Stimulated activated CD4-positive, alpha-beta T cell treated with anti-CD3 and anti-CD28 coated beads, Interleukin-4, amount 100 ng/mL, for 4 hours (primary cell): ENCODE measurements at regions not wholly inside any gene's neighbourhood (a gene's known extent, or its start where the extent isn't known, plus 50 kb on each side); places are given as distances from the start of the nearest gene placed in this dataset.
"Not testable (repeated sequence)": the region's sequence is repeated elsewhere in the genome, so short reads cannot be mapped to it uniquely, and the experiment has no call there.

Source experiments
- DNase-seq, 2 experiments: peaks; one replicate each; pipeline ENCODE4 v3.0.0-alpha.2; 2020

GRCh38 chr2:215742021-215742420 lies 271.3 kb downstream of the MREG start:
- DNase-seq: no peak

DNA sequence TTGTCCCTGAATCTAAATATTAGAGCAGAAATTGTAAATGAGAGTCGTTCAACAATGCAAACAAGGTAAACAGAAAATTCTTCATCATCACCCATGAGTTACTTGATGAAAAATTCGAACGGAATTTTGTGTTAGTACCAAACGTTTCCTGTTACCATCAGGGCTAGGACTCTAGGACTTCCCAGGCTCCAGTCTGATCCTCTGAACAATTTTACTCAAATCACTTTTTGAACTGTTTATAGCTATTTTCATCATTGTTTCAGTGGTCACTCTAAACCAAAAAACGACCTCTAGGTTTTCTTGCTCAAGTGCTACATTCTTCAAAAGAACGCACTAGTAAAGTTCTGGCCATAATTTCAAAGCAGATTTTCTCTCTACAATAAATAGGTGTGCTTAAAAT lies 273.3 kb downstream of the MREG start:
- no peak for DNase-seq

DNA sequence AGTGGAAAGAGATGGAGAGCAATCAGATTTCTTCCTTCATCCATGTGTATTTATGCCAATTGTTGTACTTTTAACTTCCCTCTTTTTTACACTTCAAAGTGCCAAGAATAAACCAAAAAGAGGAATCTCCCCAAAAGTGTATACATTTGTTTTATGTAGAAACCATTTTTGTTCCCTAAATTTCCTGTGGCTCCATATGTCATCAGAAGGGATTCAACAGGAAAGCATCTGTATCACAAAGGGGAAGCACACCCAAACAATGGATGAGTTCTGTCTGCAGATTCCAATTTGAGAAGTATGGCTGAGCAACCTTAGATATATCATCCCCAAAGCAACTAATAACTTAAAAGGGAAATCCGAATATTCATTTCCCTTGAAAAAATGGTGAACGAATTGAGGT lies 275.0 kb downstream of the MREG start:
- no peak for DNase-seq

- DNase-seq: no peak
These were observed 275.9 kb downstream of the MREG start for GRCh38 chr2:215737477-215737876.

DNA sequence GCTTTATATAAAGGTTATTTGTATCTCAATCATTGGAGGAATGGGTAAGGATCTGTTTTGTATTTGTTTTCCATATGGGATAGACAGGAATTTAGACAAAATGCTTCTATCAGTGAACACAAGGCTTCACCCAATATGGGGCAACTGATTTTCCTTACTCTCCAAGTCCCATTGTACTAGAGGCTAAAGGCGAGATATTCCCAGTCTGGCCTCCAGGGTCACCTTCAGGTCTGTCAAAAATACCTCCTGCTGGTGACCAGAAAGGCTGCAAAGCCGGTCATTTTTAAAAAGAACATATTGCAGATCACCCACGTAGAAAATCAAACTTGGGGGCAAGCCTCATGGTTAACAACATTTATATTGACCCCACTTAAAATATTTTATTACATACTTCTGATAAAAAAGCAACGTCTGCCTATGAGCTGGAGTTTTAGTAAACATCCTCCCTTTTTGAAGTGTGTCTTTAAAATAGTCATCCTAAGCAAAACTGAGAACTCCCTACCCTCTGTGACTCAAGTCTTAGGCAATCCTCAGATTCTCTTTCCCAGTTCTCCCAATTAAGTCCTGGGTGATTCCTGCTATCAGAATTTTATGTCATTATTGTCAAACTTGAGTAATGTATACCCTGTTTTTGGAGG lies 276.6 kb downstream of the MREG start:
- DNase-seq: no peak

- DNase-seq: no peak
These were observed 282.2 kb downstream of the MREG start for GRCh38 chr2:215731108-215731658.

GRCh38 chr2:215729985-215730620 lies 283.2 kb downstream of the MREG start:
- no peak for DNase-seq

DNA sequence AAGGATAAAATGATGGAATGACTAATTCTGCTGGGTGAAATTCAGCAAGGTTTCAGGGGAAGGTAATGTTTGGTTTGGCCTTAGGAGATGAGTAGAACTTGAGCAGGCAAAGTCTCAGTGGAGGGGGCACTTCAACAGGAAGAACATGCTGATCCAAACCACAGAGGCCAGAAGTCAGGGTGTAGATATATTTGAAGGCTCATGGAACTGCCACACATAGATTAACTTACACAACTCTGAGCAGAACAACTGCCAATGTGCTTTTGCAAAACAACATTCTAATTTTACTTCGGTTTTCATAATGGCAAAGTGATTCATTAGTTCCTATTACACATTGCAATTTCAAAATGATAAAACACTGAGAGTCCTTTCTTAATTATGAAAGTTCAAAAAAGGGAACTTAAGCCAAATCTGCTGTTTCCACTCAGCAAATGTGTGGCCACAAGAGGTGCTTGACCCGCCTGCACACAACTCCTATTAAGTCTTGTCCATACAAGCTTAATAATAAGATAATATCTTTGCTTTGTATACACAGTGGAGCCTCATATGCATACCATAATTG lies 284.8 kb downstream of the MREG start:
- no peak for DNase-seq

DNA sequence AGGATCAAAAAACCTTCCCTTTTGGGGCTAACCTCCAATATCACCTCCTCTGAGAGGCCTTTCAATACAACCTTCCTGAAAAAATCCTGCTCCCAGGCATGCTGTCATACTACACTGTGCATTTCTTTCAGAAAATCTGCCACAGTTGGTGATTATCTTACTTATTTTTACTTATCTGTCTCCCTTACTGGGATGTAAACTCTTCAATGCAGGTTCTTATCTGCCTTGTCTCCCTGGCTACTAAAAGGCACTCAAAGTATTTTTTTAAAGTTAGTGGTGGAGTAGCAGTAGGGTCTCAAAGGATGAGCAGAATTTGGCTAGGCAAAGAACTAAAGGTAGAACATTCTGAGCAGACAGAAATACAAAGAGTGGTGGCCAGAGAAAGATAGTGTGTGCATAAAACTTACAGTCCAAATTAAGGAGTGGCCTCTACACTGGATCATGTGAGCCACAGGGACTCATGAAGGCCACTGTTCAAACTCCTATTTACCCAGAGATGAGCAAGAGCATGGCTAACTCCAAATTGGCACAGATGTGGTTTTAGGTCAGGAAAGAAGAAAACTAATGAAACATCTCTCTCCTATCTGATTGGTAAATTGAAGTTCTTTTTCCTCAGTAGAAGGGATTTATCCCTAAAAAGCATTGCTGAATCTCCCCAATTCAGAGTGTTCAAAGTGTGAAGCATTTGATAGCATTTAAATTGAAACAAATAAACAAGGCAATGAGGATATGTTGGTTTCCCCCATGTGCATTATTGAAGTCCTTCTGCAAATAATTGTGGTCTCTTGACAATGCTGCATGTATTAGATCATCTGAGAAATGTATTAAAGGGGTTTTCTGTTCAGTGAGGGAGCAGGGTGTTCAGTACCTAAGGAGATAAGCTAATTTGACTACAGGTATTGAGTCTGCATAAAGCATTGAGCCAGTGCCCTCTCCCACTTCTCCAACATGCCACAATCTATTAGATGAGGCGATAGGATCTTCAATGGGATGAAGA lies 285.5 kb downstream of the MREG start:
- no peak for DNase-seq

GRCh38 chr2:215726070-215726469 lies 287.3 kb downstream of the MREG start:
- no peak for DNase-seq

DNA sequence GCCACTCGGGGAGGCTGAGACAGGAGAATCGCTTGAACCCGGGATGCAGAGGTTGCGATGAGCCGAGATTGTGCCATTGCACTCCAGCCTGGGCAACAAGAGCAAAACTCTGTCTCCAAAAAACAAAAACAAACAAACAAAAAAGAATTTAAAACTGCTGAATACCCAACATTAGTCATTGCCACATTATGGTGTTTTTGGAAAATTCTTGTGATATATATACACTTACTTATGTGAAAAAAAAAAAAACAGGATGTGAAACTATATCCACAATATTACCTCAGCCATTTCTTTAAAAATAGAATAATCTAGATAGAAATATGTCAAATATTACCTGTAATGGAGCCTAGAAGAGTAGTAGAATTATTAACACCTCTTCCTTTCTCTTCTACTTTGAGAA lies 288.3 kb upstream of the FN1 start:
- no peak for DNase-seq

DNA sequence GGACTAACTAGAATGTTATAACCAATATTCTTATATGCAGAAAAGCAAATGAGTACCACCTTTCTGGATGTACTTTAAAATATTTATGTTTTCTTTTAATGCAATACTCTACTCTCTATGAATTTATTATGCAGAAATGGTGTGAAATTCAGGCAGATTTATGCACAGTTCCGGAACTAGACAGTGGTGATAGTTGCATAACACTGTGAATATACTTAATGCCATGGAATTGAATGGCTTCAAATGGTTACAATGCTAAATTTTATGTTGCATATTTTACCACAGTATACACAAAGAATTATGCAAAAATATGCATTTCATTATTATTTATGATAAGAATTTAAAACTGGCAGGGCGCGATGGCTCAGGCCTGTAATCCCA lies 287.8 kb upstream of the FN1 start:
- no peak for DNase-seq

GRCh38 chr2:215722986-215723630 lies 287.2 kb upstream of the FN1 start:
- DNase-seq: no peak

GRCh38 chr2:215722125-215722524 lies 286.3 kb upstream of the FN1 start:
- no peak for DNase-seq

GRCh38 chr2:215721515-215721914 lies 285.6 kb upstream of the FN1 start:
- not testable (repeated sequence) for DNase-seq

DNA sequence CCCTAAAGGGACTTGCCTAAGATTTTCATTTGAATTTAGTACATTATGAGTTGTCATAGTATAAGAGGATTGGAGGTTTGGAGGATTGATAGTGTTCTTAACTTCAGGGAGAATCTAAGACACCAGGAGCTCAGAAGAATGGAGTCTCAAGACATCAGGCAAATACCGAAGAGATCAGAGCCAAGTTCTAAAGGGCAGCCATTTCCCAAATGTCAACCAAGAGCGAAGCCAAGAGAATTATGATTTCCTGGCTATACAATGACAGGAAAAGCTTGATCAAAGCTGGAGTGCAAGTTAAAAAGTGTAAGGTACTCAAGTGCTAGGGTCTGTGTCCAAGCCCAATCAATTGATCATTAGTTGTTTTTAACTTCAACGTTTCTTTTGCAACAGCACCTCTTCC lies 283.0 kb upstream of the FN1 start:
- no peak for DNase-seq

DNA sequence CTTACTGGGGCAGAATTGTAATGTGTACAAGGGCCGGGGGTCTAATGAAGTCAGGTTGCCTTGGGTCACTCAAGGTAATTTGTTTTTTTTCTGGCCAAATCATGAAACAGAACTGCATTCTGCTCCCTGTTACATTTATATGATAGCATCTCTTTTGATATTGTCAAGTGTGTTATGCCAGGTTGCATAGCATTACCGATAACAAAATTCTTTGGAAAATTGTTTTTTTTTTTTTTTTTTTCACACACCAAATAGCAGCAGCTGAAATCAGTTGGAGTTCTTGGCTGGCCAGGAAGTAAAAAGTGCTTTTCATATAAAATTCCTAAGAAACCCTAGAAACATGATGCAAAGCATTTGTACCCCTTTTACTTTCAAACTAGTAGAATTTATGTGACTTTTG lies 282.6 kb upstream of the FN1 start:
- no peak for DNase-seq

DNA sequence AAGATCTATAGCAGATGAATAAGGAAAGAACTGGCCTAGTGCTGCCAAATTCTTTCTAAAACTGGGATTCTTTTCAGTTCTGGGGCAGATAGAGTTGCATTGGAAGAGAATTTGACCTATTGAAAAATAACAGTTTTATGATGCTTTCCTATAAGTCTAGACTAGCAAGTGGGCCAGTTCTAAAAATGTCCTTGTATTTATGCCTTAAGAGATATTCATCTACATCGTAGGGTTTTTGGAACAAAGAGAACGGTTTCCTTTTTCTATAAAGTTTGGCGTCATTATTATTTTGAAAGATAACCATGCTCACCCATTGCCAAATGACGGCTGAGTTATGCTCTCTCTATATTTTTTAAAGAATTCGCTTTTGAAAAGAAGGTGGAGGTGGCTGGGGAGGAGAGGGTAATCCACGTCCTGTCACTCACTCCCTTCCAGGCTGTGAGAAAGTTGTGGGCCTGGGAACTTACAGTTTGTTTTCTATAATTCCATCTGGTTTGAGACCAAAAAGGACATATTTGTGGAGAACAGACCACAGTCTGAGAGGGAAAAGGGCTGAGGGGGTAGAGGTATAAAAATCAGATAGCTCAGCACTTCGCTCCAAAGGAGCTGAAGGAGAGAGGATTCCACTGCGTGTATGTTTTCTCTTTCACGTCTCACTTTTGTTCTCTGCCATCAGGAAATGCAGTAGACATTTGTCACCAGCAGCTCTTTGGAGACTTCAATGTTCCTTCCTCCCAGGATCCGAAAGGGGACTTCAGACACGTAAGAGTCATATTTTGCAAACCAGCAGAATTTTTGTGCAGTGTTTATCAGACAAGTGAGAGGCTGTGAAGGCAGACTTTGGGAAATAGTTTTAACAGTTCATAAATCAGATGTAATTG lies 281.9 kb upstream of the FN1 start:
- DNase-seq: no peak

- no peak for DNase-seq
These were observed 281.1 kb upstream of the FN1 start for GRCh38 chr2:215716956-215717355.

- no peak for DNase-seq
These were observed 277.3 kb upstream of the FN1 start for GRCh38 chr2:215712871-215713790.
